BE2C (cell line): ENCODE measurements at regions not wholly inside any gene's neighbourhood (a gene's known extent, or its start where the extent isn't known, plus 50 kb on each side); places are given as distances from the start of the nearest gene placed in this dataset.

Experiments used
- DNase-seq: peaks from one replicate; pipeline ENCODE4 v3.0.0-alpha.2; 2020
- H3K27me3 ChIP-seq: fragments of 250-450 bp; sonication (Bioruptor Pico); 2 replicates; pipeline ENCODE4 v1.5.1; 2020; ENCODE audit warnings: mild to moderate bottlenecking
- H3K36me3 ChIP-seq: fragments of 250-450 bp; sonication (Bioruptor Pico); 2 replicates; pipeline ENCODE4 v1.5.1; 2020; ENCODE audit warnings: mild to moderate bottlenecking
- H3K4me1 ChIP-seq: fragments of 250-450 bp; sonication (Bioruptor Pico); 2 replicates; pipeline ENCODE4 v1.5.1; 2020
- H3K4me3 ChIP-seq: 2 replicates; pipeline ENCODE4 v1.5.1; 2011; ENCODE audit warnings: low read depth, low read length
- H3K9me3 ChIP-seq: fragments of 250-450 bp; sonication (Bioruptor Pico); 2 replicates; pipeline ENCODE4 v1.5.1; 2020
- CTCF ChIP-seq: IDR thresholded peaks from 2 replicates; pipeline ENCODE4 v1.5.1; 2012; ENCODE audit warnings: mild to moderate bottlenecking, low read depth, low read length

GRCh38 chr11:27868226-27868625, 168.0 kb upstream of the BDNF start:
- H3K9me3 ChIP-seq, result no peaks in the 10 kb centered on the region
- no peaks in the 10 kb centered on the region for H3K27me3 ChIP-seq
- DNase-seq, result no peak
- no peaks in the 10 kb centered on the region for H3K4me1 ChIP-seq
- no peak for TF ChIP-seq CTCF
- no peaks in the 10 kb centered on the region for H3K36me3 ChIP-seq
- no peak overlapping the region for H3K4me3 ChIP-seq

DNA sequence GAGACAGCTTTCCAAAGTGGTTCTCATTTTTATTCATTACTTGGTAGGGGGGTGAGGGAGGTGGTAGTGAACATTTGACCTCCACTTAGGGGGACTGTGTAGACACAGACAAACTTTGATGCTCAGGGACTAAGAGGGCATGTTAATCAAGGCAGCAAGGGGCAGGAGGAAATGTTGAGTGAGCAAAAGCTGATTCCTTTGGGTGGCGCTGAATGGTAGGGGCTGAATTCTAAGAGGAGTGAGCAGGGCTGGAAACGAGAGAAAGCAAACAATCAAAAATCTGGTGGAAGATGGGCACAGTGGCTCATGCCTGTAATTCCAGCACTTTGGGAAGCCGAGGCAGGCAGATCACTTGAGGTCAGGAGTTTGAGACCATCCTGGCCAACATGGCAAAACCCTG, 164.8 kb upstream of the BDNF start:
- Histone ChIP-seq H3K4me3 (no peak overlapping the region), H3K27me3 (no peaks in the 10 kb centered on the region), H3K9me3 (no peaks in the 10 kb centered on the region), H3K36me3 (no peaks in the 10 kb centered on the region), H3K4me1 (no peaks in the 10 kb centered on the region)
- no peak for DNase-seq
- no peak for TF ChIP-seq CTCF

- Histone ChIP-seq H3K4me3 (no peak overlapping the region), H3K27me3 (no peaks in the 10 kb centered on the region), H3K9me3 (no peaks in the 10 kb centered on the region), H3K36me3 (no peaks in the 10 kb centered on the region), H3K4me1 (no peaks in the 10 kb centered on the region)
- no peak for TF ChIP-seq CTCF
- DNase-seq, result no peak
These were observed 164.4 kb upstream of the BDNF start for GRCh38 chr11:27864611-27865010.

DNA sequence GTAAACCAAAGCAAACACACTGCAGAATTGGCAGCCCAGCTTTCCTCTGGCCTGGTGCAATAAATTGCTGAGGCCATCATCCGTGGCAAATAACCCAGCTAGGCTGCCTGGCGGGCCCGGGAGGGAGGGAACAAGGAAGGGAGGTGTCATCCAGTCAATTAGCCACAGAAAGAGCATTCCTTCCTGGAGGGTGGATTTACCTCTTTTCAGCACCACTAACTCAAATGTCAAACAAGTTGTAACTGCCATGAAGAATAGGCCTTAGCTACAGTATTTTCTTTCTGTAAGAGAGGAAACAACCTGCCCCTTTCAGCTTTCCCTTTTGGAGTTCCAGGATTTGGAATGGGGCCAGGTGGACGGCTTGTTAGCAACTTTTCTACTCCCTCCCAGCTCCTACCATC, 163.8 kb upstream of the BDNF start:
- Histone ChIP-seq H3K9me3 (no peaks in the 10 kb centered on the region), H3K4me1 (no peaks in the 10 kb centered on the region), H3K36me3 (no peaks in the 10 kb centered on the region), H3K4me3 (no peak overlapping the region), H3K27me3 (no peaks in the 10 kb centered on the region)
- DNase-seq, result no peak
- TF ChIP-seq CTCF, result no peak

GRCh38 chr11:27863637-27864036, 163.4 kb upstream of the BDNF start:
- no peak for DNase-seq
- no peak for TF ChIP-seq CTCF
- H3K27me3 ChIP-seq, result no peaks in the 10 kb centered on the region
- no peaks in the 10 kb centered on the region for H3K4me1 ChIP-seq
- H3K4me3 ChIP-seq, result no peak overlapping the region
- no peaks in the 10 kb centered on the region for H3K36me3 ChIP-seq
- no peaks in the 10 kb centered on the region for H3K9me3 ChIP-seq

DNA sequence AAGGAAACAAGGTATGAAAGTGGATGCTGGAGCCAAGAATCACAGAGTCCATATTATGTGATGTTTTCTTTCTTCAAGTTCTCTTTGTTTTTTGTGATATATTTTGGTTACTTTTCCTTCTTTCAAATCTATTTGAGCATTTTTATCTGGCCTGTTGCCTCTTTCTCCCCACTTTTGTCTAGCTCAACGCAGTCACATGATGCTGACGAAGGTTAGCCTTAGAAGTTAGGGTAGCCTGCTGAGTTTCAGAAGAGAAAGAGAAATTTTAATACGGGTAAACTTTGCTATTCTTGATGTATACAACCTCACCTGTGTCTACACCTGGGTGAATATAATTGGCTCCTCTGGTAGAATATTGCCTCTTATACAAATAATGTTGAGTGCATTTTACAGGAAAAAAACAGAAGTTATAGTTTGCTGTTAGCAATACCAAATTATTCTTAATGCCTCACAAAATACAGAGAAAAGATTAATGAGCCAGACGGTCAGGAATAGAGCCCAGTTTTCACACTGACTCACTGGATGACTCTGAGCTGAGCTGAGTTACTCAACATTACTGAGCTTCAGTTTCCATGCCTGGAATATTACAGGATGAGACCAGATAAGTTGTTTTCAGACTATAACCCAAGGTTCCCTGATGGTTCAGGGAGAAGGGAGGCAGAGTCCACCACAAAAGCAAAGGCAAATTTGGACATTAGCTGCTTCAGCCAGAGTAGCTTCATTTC, 161.6 kb upstream of the BDNF start:
- no peak for DNase-seq
- no peaks in the 10 kb centered on the region for H3K9me3 ChIP-seq

More for the DNA sequence above, 161.6 kb upstream of the BDNF start:
- Histone ChIP-seq H3K4me3 (no peak overlapping the region), H3K4me1 (no peaks in the 10 kb centered on the region), H3K36me3 (no peaks in the 10 kb centered on the region), H3K27me3 (no peaks in the 10 kb centered on the region)
- no peak for TF ChIP-seq CTCF
